ENCODE measurements at regions not wholly inside any gene's neighbourhood (a gene's known extent, or its start where the extent isn't known, plus 50 kb on each side); places are given as distances from the start of the nearest gene placed in this dataset.

- no peak overlapping the region for H3K4me3 Mint-ChIP-seq
- CTCF ChIA-PET: interaction anchor here (0.6 kb wide), 1 partner anchor 891 kb away, joined by 3 read pairs; no protein-coding TSS in a partner anchor
- no peaks in the 10 kb centered on the region for H3K9me3 Mint-ChIP-seq
- no peak overlapping the region for H3K27ac Mint-ChIP-seq
- no peaks in the 10 kb centered on the region for H3K4me1 Mint-ChIP-seq
- DNase-seq: no peak
- H3K36me3 Mint-ChIP-seq: no peaks in the 10 kb centered on the region
- no peaks in the 10 kb centered on the region for H3K27me3 Mint-ChIP-seq
Measured at GRCh38 chr5:5080790-5081189, 59.3 kb upstream of the ADAMTS16 start.

- Mint-ChIP-seq H3K27ac (no peak overlapping the region), H3K9me3 (no peaks in the 10 kb centered on the region), H3K4me1 (no peaks in the 10 kb centered on the region), H3K27me3 (no peaks in the 10 kb centered on the region), H3K4me3 (no peak overlapping the region), H3K36me3 (no peaks in the 10 kb centered on the region)
- no peak for DNase-seq
- CTCF ChIA-PET: no interaction called here
Measured at GRCh38 chr5:5085381-5085780, 54.7 kb upstream of the ADAMTS16 start.

GRCh38 chr5:5089895-5090649, 50.1 kb upstream of the ADAMTS16 start:
- no peaks in the 10 kb centered on the region for H3K27me3 Mint-ChIP-seq
- H3K4me1 Mint-ChIP-seq: no peaks in the 10 kb centered on the region
- CTCF ChIA-PET: no interaction called here
- H3K27ac Mint-ChIP-seq: no peak overlapping the region
- no peaks in the 10 kb centered on the region for H3K36me3 Mint-ChIP-seq
- H3K4me3 Mint-ChIP-seq: no peak overlapping the region
- no peak for DNase-seq
- no peaks in the 10 kb centered on the region for H3K9me3 Mint-ChIP-seq

All from activated naive CD4-positive, alpha-beta T cell treated with anti-CD3 and anti-CD28 coated beads, Interleukin-2, amount 10 ng/mL, durations not matched to agents 7 days and 5 days (primary cell).